IMR-90 (cell line): ENCODE measurements at regions not wholly inside any gene's neighbourhood (a gene's known extent, or its start where the extent isn't known, plus 50 kb on each side); places are given as distances from the start of the nearest gene placed in this dataset.

Source experiments
- ATAC-seq: fragments of 200-7000 bp; cut with Tn5 transposase; 2 replicates; pipeline ENCODE4 v1.9.1; 2020; ENCODE audit warnings: low read depth, mild to moderate bottlenecking, moderate library complexity
- BruUV-seq: library from RNA; stranded (reverse); fragments of 400-500 nt; replicated peaks from 2 replicates; lab custom pipeline; 2021; lab: Mats Ljungman, UMichigan
- CTCF ChIA-PET: fragments of 300-600 bp; formaldehyde crosslinking; extraction: SDS; loops from one replicate; lab custom pipeline; 2021; ENCODE audit warnings: antibody characterized with exemption; lab: Yijun Ruan, JAX
- POLR2A ChIA-PET: fragments of 300-600 bp; sonication (Branson Sonifier 250); formaldehyde crosslinking; loops from one replicate; lab custom pipeline; 2022; ENCODE audit warnings: antibody characterized with exemption; ENCODE audit not compliant: unreplicated experiment; lab: Charles Lee
- DNase-seq: peaks from one replicate; pipeline ENCODE4 v3.0.0; 2013
- H2AFZ ChIP-seq: replicated peaks from 2 replicates; pipeline ENCODE3; 2013; ENCODE audit warnings: low read length, mild to moderate bottlenecking; ENCODE audit not compliant: poor library complexity
- H2AK5ac ChIP-seq: 2 replicates; pipeline ENCODE4 v1.6.1; 2013; ENCODE audit warnings: low read depth, low read length, inconsistent platforms
- H2AK9ac ChIP-seq: replicated peaks from 2 replicates; pipeline ENCODE3; 2013; ENCODE audit warnings: mild to moderate bottlenecking, low read depth, low read length, moderate library complexity; ENCODE audit not compliant: poor library complexity
- H2BK120ac ChIP-seq: 2 replicates; pipeline ENCODE4 v1.6.1; 2013; ENCODE audit warnings: low read depth, low read length, inconsistent platforms
- H2BK15ac ChIP-seq: 3 replicates; pipeline ENCODE4 v1.6.1; 2013; ENCODE audit warnings: low read depth, low read length, inconsistent platforms
- H2BK20ac ChIP-seq: 2 replicates; pipeline ENCODE4 v1.6.1; 2013; ENCODE audit warnings: low read depth, mild to moderate bottlenecking, inconsistent platforms, low read length, moderate library complexity
- H2BK5ac ChIP-seq: 2 replicates; pipeline ENCODE4 v1.6.1; 2013; ENCODE audit warnings: mild to moderate bottlenecking, low read depth, low read length, inconsistent platforms; ENCODE audit not compliant: poor library complexity, severe bottlenecking
- H3K14ac ChIP-seq: replicated peaks from 2 replicates; pipeline ENCODE4 v1.6.1; 2013; ENCODE audit warnings: low read depth, low read length, inconsistent platforms
- H3K18ac ChIP-seq: 2 replicates; pipeline ENCODE4 v1.6.1; 2013; ENCODE audit warnings: low read depth, low read length, control low read depth
- H3K23ac ChIP-seq: 2 replicates; pipeline ENCODE4 v1.6.1; 2013; ENCODE audit warnings: low read depth, low read length, inconsistent platforms
- H3K27ac ChIP-seq: 2 replicates; pipeline ENCODE4 v1.5.1; 2013; ENCODE audit warnings: mild to moderate bottlenecking, control low read depth, low read length; ENCODE audit not compliant: insufficient read depth
- H3K27me3 ChIP-seq: 2 replicates; pipeline ENCODE4 v1.6.1; 2013; ENCODE audit warnings: low read length; ENCODE audit not compliant: control insufficient read depth, insufficient read depth
- H3K36me3 ChIP-seq: 2 replicates; pipeline ENCODE4 v1.6.1; 2013; ENCODE audit warnings: low read length, mixed read lengths; ENCODE audit not compliant: control insufficient read depth, insufficient read depth
- H3K4ac ChIP-seq: 2 replicates; pipeline ENCODE4 v1.6.1; 2013; ENCODE audit warnings: low read depth, low read length, inconsistent platforms
- H3K4me1 ChIP-seq: 2 replicates; pipeline ENCODE4 v1.6.1; 2013; ENCODE audit warnings: low read length, mixed read lengths; ENCODE audit not compliant: control insufficient read depth, insufficient read depth
- H3K4me2 ChIP-seq: 2 replicates; pipeline ENCODE4 v1.6.1; 2013; ENCODE audit warnings: low read depth, mild to moderate bottlenecking, control low read depth, low read length, moderate library complexity
- H3K4me3 ChIP-seq: 2 replicates; pipeline ENCODE4 v1.5.1; 2013; ENCODE audit warnings: low read depth, mild to moderate bottlenecking, control low read depth, low read length, moderate library complexity; ENCODE audit not compliant: insufficient read depth
- H3K56ac ChIP-seq: 2 replicates; pipeline ENCODE4 v1.6.1; 2013; ENCODE audit warnings: low read length, inconsistent platforms; ENCODE audit not compliant: insufficient read depth; ENCODE audit errors: extremely low read depth
- H3K79me1 ChIP-seq, 2 experiments: 2 replicates each; pipeline ENCODE4 v1.6.1; 2013; ENCODE audit warnings: low read length in 2 of 2, inconsistent platforms in 1 of 2, low read depth in 1 of 2
- H3K9ac ChIP-seq: 2 replicates; pipeline ENCODE4 v1.6.1; 2013; ENCODE audit warnings: low read depth, low read length, control low read depth
- H3K9me1 ChIP-seq: 2 replicates; pipeline ENCODE4 v1.6.1; 2013; ENCODE audit warnings: low read length, inconsistent platforms; ENCODE audit not compliant: insufficient read depth
- H3K9me3 ChIP-seq: 2 replicates; pipeline ENCODE4 v1.6.1; 2013; ENCODE audit warnings: low read length; ENCODE audit not compliant: control insufficient read depth, insufficient read depth
- H4K20me1 ChIP-seq: 2 replicates; pipeline ENCODE4 v1.6.1; 2013; ENCODE audit warnings: low read length, inconsistent platforms; ENCODE audit not compliant: insufficient read depth
- H4K5ac ChIP-seq: 2 replicates; pipeline ENCODE4 v1.6.1; 2013; ENCODE audit warnings: mild to moderate bottlenecking, low read depth, low read length, control low read depth
- H4K8ac ChIP-seq, 2 experiments: 2 replicates each; pipeline ENCODE4 v1.6.1; 2013; ENCODE audit warnings: low read depth in 2 of 2, low read length in 2 of 2, control low read depth in 1 of 2, inconsistent platforms in 1 of 2
- H4K91ac ChIP-seq: 2 replicates; pipeline ENCODE4 v1.6.1; 2013; ENCODE audit warnings: low read depth, low read length, inconsistent platforms; ENCODE audit not compliant: insufficient read depth
- BHLHE40 ChIP-seq: fragments of 150-350 bp; IDR thresholded peaks from 2 replicates; pipeline ENCODE4 v1.6.1; 2016; ENCODE audit warnings: mild to moderate bottlenecking, low read depth, low read length
- CEBPB ChIP-seq: IDR thresholded peaks from 2 replicates; pipeline ENCODE4 v1.6.1; 2012; ENCODE audit warnings: low read depth, low read length, improper control_type of control experiment
- ELK1 ChIP-seq: fragments of 150-350 bp; IDR thresholded peaks from 2 replicates; pipeline ENCODE4 v1.6.1; 2016; ENCODE audit warnings: low read depth, mild to moderate bottlenecking, low read length, moderate library complexity, borderline replicate concordance
- MAFK ChIP-seq: IDR thresholded peaks from 2 replicates; pipeline ENCODE4 v1.6.1; 2012; ENCODE audit warnings: low read depth, low read length, improper control_type of control experiment
- MAZ ChIP-seq: IDR thresholded peaks from 2 replicates; pipeline ENCODE4 v1.6.1; 2012; ENCODE audit warnings: low read depth, mild to moderate bottlenecking, low read length, improper control_type of control experiment, moderate library complexity, borderline replicate concordance
- MXI1 ChIP-seq: IDR thresholded peaks from 2 replicates; pipeline ENCODE4 v1.6.1; 2012; ENCODE audit warnings: low read depth, mild to moderate bottlenecking, low read length, moderate library complexity, borderline replicate concordance
- POLR2A ChIP-seq: IDR thresholded peaks from 2 replicates; pipeline ENCODE4 v1.6.1; 2012; ENCODE audit warnings: mild to moderate bottlenecking, low read depth, low read length
- RAD21 ChIP-seq: IDR thresholded peaks from 2 replicates; pipeline ENCODE4 v1.6.1; 2012; ENCODE audit warnings: low read length, improper control_type of control experiment
- RCOR1 ChIP-seq: IDR thresholded peaks from 2 replicates; pipeline ENCODE4 v1.6.1; 2012; ENCODE audit warnings: mild to moderate bottlenecking, low read length, improper control_type of control experiment; ENCODE audit not compliant: insufficient replicate concordance
- RFX5 ChIP-seq: IDR thresholded peaks from 2 replicates; pipeline ENCODE4 v1.8.0; 2012; ENCODE audit warnings: low read depth, mild to moderate bottlenecking, low read length, moderate library complexity
- SMC3 ChIP-seq: fragments of 150-350 bp; IDR thresholded peaks from 2 replicates; pipeline ENCODE4 v1.6.1; 2016; ENCODE audit warnings: low read depth, mild to moderate bottlenecking, antibody characterized with exemption, low read length, moderate library complexity
- USF2 ChIP-seq: fragments of 150-350 bp; IDR thresholded peaks from 2 replicates; pipeline ENCODE4 v1.6.1; 2017; ENCODE audit warnings: mild to moderate bottlenecking, antibody characterized with exemption, low read length, low read depth
- WGBS, 2 experiments: methylation state at CpG; one replicate each; pipeline versions ENCODE4 v1.1.5 to v1.1.7; 2013; ENCODE audit warnings: missing lambda C conversion rate in 2 of 2; ENCODE audit not compliant: insufficient read length in 1 of 2; ENCODE audit errors: extremely low coverage in 2 of 2; 5-methylcytosine and 5-hydroxymethylcytosine counted together
- dilution Hi-C: fragments of 300-500 bp; cut with HindIII; formaldehyde crosslinking; loops from one replicate; pipeline ENCODE4 v1.14.3; 2018; ENCODE audit warnings: low sequenced_read_pairs; ENCODE audit not compliant: unreplicated experiment
- in situ Hi-C: fragments of 300-500 bp; cut with MboI; formaldehyde crosslinking; loops from 3 replicates; pipeline ENCODE4 v1.14.3; 2019; ENCODE audit warnings: low sequenced_read_pairs, inconsistent platforms, mixed read lengths
- intact Hi-C: fragments of 100-400 bp; cut with micrococcal nuclease; formaldehyde crosslinking; loops from 2 replicates; pipeline ENCODE4 v1.10.0; 2022

DNA sequence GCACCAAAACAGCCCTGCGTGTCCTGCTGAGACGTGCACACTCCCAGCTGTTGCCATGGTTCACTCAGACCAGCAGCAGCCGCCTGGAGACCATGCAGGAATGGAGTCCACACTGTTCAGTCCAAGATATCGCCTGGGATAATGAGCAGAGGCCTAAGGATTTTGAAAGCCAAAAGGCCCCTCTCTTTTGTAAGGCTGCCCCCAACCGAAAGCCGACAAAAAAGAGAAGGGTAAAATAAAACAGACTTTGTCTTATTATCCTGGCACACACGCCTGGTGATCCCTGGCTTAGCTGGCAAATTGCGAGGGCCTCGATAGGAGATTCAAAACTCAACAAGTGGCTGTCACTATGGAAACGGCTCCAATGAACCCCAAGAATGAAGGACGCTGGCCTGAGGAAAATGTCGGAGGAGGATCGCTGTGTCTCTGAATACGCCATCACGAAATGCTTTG lies 263.6 kb downstream of the SKIDA1 start:
- ATAC-seq (no peak), DNase-seq (no peak)
- POLR2A ChIA-PET: no interaction called here
- Histone ChIP-seq H2BK15ac (no peak overlapping the region), H4K5ac (no peak overlapping the region), H2AK5ac (no peak overlapping the region), H3K4me1 (no peaks in the 10 kb centered on the region), H2BK5ac (no peak overlapping the region), H3K18ac (no peak overlapping the region), H3K27me3 (peaks cover 4% of the 10 kb centered on the region), H3K56ac (no peak overlapping the region), H3K79me1 (no peaks in the 10 kb centered on the region), H3K9me3 (no peaks in the 10 kb centered on the region), H3K23ac (no peak overlapping the region), H2AK9ac (no peak overlapping the region), H3K4ac (no peak overlapping the region), H4K8ac (no peak overlapping the region), H3K36me3 (no peaks in the 10 kb centered on the region), H2AFZ (no peak overlapping the region), H2BK20ac (no peak overlapping the region), H3K27ac (no peak overlapping the region), H4K91ac (no peak overlapping the region), H2BK120ac (no peak overlapping the region), H3K14ac (no peak overlapping the region), H3K4me3 (no peak overlapping the region), H3K9me1 (no peaks in the 10 kb centered on the region), H3K9ac (no peak overlapping the region), H3K4me2 (no peak overlapping the region), H4K20me1 (no peaks in the 10 kb centered on the region)
- intact Hi-C loops (no loop called here), dilution Hi-C loops (no loop called here), in situ Hi-C loops (no loop called here)
- TF ChIP-seq RCOR1 (no peak), MXI1 (no peak), ELK1 (no peak), USF2 (no peak), MAFK (no peak), RAD21 (no peak), MAZ (no peak), POLR2A (no peak), RFX5 (no peak), CEBPB (no peak), SMC3 (no peak), BHLHE40 (no peak)
- CTCF ChIA-PET: no interaction called here
- WGBS, 2 experiments: 78% methylated on average over 9 of the region's 15 CpGs; no CpG with 5 or more reads in 1 of the 2 experiments
- no TSS peak for BruUV-seq
